Skeletal muscle cell (primary cell): ENCODE measurements at regions not wholly inside any gene's neighbourhood (a gene's known extent, or its start where the extent isn't known, plus 50 kb on each side); places are given as distances from the start of the nearest gene placed in this dataset.

ENCODE experiments used
- DNase-seq: peaks from one replicate; pipeline ENCODE4 v3.0.0-alpha.2; 2010; ENCODE audit warnings: low read depth
- H3K4me3 ChIP-seq: 2 replicates; pipeline ENCODE4 v1.5.1; 2011; ENCODE audit warnings: low read depth, mild to moderate bottlenecking, control low read depth, low read length, moderate library complexity

DNA sequence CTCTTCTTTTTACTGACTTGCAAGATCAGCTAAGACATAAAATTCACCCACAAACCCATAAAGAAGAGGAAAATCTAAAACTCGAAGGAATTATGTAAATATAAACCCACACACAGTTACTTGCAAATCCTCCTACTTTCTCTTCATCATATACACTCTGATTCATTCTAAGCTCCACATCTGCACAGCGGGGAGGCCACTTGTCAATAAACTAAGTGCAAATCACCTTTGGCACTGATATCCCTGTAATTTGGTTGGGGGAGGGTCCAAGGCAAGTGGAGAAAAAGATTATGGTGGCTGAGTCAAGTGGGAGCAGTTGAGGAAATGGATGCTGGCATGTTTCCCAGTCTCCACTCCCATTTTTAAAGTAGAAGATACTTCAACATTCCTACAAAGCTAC, 596.5 kb downstream of the MATN1 start:
- no peak for DNase-seq
- no peak overlapping the region for H3K4me3 ChIP-seq

DNA sequence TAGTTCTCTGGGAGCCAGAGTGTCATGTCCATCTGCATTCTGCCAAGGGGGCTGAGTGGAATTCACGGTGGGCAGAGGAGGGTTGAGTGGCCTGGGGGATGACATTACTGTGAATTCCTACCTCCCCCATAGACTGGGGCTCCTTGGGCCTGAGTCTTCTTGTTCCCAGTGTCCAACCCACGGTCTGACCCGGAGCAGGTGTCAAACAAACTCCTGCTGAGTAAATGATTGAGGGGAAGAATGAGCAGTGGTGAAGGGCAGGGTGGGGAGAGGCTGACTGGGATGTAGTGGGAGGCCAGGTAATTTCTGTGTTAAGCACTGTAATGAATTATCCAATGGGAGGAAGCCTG, 597.6 kb downstream of the MATN1 start:
- no peak overlapping the region for H3K4me3 ChIP-seq
- no peak for DNase-seq

DNA sequence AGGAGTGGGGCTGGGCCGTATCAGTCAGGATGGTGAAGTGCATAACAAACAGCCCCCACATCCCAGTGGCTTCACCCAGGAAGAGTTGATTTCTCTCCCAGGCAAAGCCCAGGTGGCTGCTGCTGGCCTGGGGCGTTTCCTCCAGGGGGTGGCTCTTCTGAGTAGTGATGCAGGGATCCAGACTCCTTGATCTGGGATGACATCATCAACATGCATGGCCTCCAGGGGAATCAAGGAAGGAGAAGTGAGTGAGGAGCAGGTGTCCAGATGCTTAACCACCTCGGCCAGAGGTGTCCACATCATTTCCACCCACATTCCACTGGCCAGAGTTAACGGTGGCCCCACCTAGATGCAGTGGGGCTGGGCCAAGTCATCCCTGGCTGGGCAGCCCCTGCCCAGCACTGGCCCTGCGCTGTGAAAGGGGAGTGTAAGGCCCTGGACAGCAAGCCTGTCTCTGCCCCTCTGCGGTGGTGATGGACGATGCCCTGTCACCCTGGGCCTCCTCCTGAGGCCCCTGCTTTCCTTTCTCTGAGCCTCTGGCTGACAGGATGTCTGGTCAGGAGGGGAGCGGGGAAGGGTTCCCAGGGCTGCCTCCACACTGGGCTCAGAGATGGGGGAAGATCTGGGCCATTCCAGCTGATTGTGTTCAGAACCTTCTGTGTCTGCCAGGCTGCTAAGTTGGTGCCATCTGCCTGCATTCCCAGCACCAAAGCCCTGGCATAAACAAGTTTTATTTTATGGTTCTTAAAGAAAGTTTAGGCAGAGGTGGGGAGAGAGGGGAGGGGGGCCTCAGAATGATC, 598.2 kb downstream of the MATN1 start:
- no peak for DNase-seq
- H3K4me3 ChIP-seq, result no peak overlapping the region

DNA sequence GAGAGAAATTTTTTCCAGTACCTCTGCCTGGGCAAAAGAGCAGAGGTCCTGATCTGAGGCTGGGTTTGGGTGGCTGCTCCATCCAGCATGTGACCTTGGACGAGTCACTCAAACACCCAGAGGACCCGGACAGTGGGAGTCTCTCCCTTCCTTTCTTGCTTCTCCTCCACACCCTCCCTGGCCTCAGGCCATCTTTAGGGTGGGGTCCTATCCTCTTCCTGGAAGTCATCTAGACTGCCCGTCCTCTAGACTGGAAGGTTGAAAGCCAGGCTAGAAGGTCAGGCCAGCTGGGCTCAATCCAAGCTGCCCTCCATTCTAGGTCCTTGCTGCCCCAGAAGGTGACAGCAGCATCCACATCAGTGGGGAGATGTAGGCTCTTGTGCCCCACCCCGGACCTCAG, 599.5 kb downstream of the MATN1 start:
- no peak for DNase-seq
- no peak overlapping the region for H3K4me3 ChIP-seq

DNA sequence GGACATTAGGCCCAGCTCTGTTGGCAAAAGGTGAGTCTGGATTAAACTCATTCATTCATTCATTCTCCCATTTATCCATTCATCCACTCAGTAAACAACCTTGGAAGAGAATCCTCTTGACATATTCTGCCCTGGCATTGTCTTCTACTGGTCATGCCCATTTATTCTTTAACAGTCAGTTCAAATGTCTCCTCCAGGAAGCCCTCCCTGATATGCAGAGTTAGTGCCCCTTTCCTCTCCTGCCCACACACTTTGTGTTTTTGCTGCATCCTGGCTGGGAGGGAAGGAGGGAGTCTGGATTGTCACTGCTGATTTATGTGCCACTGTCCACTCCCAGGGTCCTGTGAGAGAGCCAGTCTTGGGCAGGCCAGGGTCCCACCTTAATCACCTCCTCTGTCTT, 600.3 kb downstream of the MATN1 start:
- H3K4me3 ChIP-seq, result no peak overlapping the region
- no peak for DNase-seq

DNA sequence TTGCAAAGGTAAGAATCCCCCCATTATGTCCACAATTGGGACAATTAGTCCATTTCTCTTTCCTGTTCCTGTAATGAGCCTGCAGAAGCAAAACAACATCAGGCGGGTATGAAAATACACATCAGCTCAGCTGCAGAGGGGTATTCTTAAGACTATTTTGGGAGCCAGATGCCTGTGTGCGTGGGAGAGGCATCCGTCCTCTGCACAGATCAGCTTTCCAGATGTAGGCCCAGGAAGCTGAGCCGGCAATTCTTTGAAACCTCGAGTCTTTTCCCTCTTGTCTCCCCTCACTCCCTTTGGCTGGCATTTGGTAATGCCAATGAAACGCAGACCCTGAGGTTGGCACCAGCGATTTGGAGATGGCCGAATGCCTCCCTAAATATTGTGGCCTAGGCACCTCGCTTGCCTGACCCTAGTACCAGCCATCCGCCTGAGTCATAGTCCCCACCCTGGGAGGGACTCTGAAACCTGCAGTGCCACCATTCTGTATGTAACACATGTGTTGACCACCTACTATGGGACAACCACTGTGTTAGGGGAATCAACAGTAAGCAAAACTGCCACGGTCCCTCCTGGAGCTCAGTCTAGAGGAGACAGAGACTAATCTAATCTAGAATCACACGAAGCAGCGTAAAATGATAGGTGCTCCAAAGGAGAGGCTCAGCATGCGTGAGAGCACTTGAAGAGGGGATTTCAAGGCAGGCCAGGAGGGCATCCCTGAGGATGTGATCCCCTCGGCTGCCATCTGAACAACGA, 603.0 kb downstream of the MATN1 start:
- H3K4me3 ChIP-seq, result no peak overlapping the region
- no peak for DNase-seq

DNA sequence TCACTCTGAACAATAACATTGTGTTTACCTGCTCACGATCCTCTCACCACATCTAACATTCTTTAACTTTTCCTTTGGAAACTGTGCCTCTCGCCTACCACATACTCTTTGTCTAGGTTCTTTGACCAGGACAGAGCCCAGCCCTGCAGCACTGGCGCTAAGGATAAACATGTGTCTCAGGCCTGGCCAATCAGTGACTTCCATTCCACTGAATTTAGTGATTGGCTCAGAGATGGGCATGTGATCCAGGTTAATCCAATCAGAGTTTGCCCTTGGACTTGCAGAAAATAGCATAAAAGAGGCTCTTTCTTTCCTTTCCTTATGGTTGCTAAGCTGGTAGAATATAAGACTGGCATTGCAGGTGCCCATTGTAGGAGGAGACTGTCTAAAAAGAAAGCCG, 605.7 kb downstream of the MATN1 start:
- H3K4me3 ChIP-seq, result no peak overlapping the region
- no peak for DNase-seq

DNA sequence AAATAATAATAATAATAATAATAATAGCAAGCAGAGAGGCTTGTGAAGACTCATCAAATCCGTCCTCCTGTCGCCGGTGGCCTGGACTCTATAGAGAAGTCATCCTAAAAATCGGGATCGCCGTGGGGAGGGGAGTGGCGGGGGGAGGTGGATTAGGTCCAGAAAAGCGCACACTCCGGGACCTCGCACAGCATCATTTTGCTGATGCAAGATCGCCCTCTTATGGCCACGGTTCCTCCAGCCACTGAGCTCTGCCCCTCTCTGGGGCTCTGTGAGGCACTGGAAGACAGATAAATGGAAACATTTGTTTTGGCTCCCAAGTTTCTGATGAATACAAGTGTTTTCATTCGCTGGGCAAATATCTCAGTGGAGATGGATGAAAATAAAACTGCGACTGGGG, 612.0 kb downstream of the MATN1 start:
- DNase-seq, result no peak
- no peak overlapping the region for H3K4me3 ChIP-seq

DNA sequence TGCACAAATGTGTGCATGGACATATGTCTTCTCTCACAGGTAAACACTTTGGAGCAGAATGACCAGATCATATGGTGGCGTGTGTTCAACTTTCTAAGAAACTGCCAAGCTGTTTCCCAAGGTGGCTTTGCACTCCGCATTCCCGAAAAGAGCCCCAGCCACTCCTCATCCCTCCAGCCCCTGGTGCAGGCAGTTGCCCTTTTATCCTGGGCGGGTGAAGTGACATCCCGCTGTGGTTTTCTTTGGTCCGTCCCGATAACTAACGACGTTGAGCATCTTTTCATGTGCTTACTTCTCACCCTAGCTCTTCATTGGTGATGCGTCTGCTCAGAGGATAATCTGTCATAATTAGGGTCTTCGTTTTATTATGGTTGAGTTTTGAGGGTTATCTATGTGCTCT, 612.5 kb downstream of the MATN1 start:
- DNase-seq, result no peak
- no peak overlapping the region for H3K4me3 ChIP-seq

DNA sequence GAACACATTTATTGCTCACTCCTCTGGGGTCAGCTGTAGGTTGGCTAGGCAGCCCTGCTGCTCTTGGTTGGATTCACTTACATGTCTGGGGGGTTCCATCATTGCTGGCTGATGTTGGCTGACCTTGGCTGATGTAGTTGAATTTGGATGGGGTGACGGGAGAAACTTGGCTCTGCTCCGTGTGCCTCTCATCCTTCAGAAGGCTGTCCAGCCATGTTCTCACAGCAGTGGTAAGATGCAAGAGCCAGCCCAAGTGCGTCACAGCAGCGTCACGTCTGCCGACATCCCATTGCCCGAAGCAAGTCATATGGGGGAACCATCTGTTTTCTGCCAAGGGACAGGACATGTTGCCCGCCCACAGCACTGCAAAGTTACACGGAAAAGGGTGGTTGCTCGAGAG, 613.5 kb downstream of the MATN1 start:
- no peak overlapping the region for H3K4me3 ChIP-seq
- DNase-seq, result peak; percentile 16

DNA sequence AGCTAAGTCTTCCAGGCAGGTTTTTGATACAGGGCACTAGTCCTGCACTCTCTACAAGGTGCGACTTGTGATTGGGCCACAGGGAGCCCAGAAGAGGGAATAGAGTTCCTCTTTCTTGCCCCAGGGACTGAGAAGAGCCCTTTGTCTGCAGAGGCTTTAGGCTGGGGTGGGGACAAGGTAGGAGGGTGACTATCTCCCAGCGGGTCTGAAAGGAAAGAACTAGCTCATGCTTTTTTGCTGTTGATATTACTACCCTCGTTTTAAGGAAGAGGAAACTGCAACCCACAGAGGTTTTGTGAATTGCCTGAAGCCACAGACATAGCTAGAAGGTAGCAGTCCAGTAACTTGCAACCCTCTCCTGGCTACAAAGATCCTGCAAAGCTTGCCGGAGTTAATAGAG, 615.2 kb downstream of the MATN1 start:
- no peak for DNase-seq

DNA sequence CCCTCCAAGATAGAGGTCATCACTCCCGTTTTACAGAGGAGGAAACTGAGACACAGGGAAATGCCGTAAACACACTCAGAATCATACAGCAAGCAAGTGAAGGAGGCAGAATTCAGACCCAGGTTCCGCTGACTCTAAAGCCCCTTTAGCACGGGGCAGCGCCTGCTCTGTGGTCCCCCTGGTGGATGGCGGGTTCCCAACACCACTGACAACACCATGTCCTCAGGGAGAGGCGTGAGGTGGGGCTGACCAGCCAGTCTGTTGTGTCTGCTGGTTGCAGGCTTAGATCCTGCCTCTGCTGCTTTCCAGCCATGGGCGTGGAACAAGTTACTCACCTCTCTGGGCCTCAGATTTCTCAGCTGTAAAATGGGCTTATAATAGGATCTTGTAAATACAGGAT, 617.3 kb downstream of the MATN1 start:
- H3K4me3 ChIP-seq, result no peak overlapping the region
- no peak for DNase-seq

More for the DNA sequence above, 615.2 kb downstream of the MATN1 start:
- H3K4me3 ChIP-seq, result no peak overlapping the region

DNA sequence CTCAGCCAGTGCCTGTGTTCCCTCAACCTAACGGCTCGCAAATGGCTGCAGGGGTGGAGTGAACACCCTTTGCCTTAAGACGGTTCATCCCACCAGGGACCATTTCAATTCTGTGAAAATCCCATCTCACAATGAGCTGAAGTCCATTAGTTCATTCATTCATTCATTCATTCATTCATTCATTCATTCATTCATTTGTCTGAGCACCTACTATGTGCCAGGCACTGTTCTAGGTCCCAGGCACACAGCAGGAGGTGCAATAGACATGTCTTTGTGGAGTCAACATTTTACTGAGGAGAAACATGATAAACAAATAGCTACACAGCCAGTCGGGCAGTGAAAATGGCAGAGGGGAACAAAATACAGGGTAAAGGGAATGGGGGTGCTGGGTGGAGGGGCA, 618.8 kb downstream of the MATN1 start:
- no peak for DNase-seq

DNA sequence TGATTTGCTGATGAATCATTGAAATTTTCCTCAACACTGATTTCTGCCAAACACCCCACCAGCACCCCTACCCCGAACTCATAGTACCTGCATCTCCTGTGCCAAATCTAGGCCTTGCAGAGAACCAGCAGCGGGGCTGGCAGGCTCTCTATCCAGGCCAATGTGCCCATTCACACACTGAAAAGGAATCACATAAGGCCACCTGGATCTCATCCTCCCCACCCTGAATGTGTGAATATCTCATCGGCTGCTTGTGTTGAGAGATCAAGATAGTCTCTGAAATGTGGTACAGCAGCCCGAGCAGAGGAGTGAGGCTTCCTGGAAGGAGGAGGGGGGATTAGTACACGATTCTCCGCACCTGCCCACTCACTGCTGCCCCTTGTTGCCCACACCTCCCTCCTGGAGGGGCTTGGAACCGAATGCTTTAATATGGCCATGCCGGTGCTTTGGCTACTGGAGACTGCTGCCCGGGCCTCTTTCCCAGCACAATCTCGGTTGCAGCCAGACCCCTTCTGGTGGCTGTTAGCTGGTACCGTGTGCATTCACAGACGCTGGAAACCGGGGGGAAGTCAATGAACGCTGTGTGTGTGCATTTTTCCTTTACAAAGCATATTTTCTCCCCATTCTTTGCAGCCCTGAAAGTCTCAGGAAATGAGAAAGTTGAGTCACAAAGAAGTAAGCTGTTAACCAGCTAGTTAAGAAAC, 619.5 kb downstream of the MATN1 start:
- H3K4me3 ChIP-seq, result no peak overlapping the region
- no peak for DNase-seq

More for the DNA sequence above, 618.8 kb downstream of the MATN1 start:
- no peak overlapping the region for H3K4me3 ChIP-seq

DNA sequence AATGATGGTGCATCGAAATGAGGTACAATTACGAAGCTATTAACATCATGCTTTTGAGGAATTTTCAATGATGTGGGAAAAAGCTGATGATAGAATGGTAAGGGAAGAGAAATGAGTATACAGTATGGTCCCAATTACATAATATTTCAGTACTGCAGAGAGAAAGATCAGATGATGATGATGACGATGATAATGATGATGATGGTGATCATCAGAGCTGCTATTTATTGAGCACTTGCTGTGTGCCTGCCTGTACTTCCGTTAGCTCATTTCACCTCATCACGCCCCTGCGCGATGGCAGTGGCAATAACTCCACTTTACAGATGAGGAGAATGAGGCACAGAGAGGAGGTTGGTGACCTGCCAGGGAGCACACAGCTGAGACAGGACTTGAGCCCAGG, 620.8 kb downstream of the MATN1 start:
- H3K4me3 ChIP-seq, result no peak overlapping the region
- DNase-seq, result no peak

DNA sequence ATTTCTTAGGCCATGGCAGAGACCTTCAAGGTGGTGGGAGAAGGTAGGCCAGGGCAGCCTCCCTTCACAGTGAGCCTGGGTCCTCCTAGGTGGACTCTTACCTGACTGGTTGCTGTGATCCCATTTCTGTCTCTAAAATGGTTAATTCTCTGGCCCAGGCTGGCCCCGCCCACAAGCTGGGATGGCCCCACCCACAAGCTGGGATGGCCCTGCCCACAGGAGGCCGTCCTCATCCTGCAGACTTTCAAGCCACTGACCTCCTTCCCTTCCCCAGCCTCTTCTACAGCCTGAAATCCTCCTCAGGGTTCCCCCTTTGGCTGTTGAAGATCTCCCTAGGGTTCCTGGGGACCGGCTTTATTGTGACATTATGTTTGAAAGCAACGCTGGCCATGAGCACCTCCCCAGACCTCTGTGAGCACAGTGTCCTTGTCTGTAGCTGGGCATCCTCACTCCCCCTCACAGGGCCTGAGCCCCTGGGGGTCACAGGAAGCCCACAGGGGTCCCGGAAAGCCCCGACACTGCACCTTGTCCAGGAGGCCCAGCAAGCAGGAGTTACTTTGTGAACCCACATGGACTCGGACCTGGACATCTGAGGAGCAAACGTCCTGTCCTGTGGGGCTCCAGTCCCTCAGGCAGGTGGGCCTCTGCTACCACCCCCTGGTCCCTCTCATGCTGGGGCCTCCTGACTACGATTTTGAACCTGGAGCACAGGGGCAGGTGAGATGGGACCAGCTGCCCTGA, 621.7 kb downstream of the MATN1 start:
- no peak overlapping the region for H3K4me3 ChIP-seq
- no peak for DNase-seq

DNA sequence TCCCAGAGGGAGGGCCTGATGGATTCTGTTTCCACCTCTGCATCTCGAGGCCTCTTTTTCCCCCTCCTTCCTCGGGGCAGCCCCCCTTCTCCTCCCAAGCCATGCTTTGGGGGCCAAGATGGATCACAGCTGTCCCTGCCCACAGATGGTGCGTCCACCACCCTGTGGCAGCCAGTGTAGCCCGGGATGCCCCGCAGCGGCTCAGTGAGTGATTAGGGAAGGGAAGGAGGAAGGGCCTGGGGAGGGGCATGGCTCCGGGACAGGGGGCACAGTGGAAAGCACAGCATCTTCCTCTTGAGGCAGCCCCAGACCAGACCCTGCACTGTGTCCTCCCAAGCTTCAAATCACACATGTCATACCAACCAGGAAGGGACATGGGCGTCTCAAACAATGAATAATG, 622.4 kb downstream of the MATN1 start:
- H3K4me3 ChIP-seq, result no peak overlapping the region
- DNase-seq, result no peak

DNA sequence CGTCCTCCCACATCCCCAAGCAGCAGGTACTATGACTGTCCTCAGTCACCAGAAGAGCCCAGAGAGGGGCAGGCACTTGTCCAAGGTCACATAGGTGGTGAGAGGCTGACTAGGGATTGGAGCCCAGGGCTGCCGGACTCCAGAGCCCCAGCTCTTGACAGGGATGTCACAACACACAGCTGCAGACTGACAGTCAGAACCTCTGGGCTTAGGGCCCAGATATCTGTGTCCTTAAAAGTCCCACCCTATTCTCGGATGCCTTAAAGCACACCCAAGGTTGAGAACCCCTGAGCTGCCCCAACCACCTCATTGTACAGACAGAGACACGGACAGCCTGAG, 622.9 kb downstream of the MATN1 start:
- no peak for DNase-seq
- H3K4me3 ChIP-seq, result no peak overlapping the region

DNA sequence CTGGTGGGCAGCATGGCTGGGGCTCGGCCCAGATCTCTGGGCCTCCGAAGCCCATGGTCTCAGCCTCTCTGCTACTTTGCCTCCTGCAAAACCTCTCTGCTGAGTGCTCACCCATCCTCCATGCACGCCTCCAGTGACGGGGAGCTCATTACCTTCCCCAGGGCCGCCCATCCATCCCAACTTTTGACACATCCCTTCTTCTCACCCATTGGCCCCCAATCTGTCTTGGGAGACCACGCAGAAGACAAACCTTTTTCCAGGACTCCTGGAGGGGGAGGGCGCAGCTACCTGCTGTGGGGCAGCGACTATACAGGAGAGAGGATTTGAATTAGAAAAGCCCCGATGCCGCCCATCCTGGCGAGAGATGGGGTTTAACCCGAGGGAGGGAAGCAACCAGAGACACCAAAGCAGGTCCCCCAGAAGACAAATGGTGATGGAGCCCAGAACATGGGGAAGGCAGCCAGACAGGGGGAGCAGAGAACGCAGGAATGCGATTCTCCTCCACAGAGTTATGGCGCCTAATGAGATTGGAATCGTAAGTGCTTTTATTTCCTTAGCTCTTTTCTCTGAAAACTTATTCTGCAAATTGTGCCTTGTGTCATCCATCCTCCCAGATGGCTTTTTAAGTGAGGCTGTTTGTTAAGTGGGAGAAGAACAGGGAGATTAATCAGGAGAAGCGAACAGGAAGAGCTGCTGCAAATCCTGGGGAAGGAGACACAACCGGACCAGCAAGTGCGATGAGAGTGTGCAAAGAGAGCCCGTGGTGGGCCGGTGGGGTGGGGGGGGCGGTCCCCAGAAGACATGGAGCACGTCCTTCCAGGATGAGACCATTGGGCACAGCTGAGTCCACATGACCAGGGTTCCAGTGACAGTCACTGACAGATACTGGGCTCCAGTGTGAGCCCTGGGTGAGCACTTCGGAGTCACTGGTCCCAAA, 623.5 kb downstream of the MATN1 start:
- DNase-seq, result no peak
- H3K4me3 ChIP-seq, result no peak overlapping the region
